Smooth muscle cell (in vitro differentiated cells): ENCODE measurements at regions not wholly inside any gene's neighbourhood (a gene's known extent, or its start where the extent isn't known, plus 50 kb on each side); places are given as distances from the start of the nearest gene placed in this dataset.

Experiments used
- DNase-seq: peaks from one replicate; lab custom pipeline; 2025; ENCODE audit not compliant: unreplicated experiment; lab: John Stamatoyannopoulos, UW
- H2AFZ ChIP-seq: fragments of 200-600 bp; sonication (generic); 2 replicates; pipeline ENCODE4 v1.6.0; 2016; ENCODE audit warnings: antibody characterized with exemption, low read depth, mild to moderate bottlenecking
- H3F3A ChIP-seq: fragments of 200-600 bp; sonication (generic); 2 replicates; pipeline ENCODE4 v1.6.0; 2017; ENCODE audit warnings: antibody characterized with exemption, low read depth
- H3K27ac ChIP-seq: fragments of 200-600 bp; sonication (generic); 2 replicates; pipeline ENCODE4 v1.5.1; 2016; ENCODE audit warnings: low read depth, mild to moderate bottlenecking
- H3K27me3 ChIP-seq: fragments of 200-600 bp; sonication (generic); 2 replicates; pipeline ENCODE4 v1.6.1; 2016; ENCODE audit warnings: low read depth, mild to moderate bottlenecking
- H3K36me3 ChIP-seq: fragments of 200-600 bp; sonication (generic); 2 replicates; pipeline ENCODE4 v1.5.1; 2016; ENCODE audit warnings: low read depth
- H3K4me1 ChIP-seq: fragments of 200-600 bp; sonication (generic); 2 replicates; pipeline ENCODE4 v1.5.1; 2016; ENCODE audit warnings: low read depth
- H3K4me2 ChIP-seq: fragments of 200-600 bp; sonication (generic); 2 replicates; pipeline ENCODE4 v1.6.0; 2016; ENCODE audit warnings: mild to moderate bottlenecking
- H3K4me3 ChIP-seq: fragments of 200-600 bp; sonication (generic); 2 replicates; pipeline ENCODE4 v1.5.1; 2016; ENCODE audit warnings: mild to moderate bottlenecking
- H3K79me2 ChIP-seq: fragments of 200-600 bp; sonication (generic); 2 replicates; pipeline ENCODE4 v1.6.0; 2016; ENCODE audit warnings: low read depth, mild to moderate bottlenecking
- H3K9ac ChIP-seq: fragments of 200-600 bp; sonication (generic); 2 replicates; pipeline ENCODE4 v1.6.0; 2016; ENCODE audit warnings: low read depth
- H3K9me3 ChIP-seq: fragments of 200-600 bp; sonication (generic); replicated peaks from 2 replicates; pipeline ENCODE4 v1.5.1; 2016; ENCODE audit warnings: low read depth
- H4K20me1 ChIP-seq: fragments of 200-600 bp; sonication (generic); 2 replicates; pipeline ENCODE4 v1.6.0; 2016; ENCODE audit warnings: low read depth
- CTCF ChIP-seq: fragments of 200-600 bp; sonication (generic); IDR thresholded peaks from 2 replicates; pipeline ENCODE4 v1.5.1; 2017; ENCODE audit warnings: borderline replicate concordance, mild to moderate bottlenecking, antibody characterized with exemption; ENCODE audit not compliant: insufficient read depth, poor library complexity, severe bottlenecking
- WGBS: methylation state at CpG from one replicate; pipeline ENCODE4 v1.1.7; 2016; ENCODE audit warnings: low lambda C conversion rate; 5-methylcytosine and 5-hydroxymethylcytosine counted together

DNA sequence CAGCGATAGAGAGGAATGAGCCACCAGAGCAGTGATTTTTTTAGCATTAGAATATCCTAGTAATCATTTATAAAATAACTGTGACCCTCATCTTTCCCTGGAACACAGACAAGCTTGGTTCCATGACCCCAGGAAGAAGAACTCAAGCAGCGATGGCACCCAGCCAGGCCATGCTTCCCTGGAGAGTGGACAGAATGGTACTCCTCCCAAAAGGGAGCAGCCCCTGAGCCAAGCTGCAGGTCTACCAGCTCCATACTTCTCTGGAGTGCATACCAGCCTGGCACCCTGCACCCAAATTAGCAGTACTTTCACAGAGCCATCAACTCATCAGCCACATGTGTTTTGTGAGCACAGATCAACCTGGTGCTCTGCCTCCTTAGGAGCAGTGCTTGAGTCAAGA, 310.9 kb upstream of the PCDH10 start:
- no peak for TF ChIP-seq CTCF
- no peak for DNase-seq

GRCh38 chr4:132839070-132839469, 310.0 kb upstream of the PCDH10 start:
- H3K4me3 ChIP-seq = no peak overlapping the region
- H3K9ac ChIP-seq = no peak overlapping the region
- TF ChIP-seq CTCF = no peak
- no peaks in the 10 kb centered on the region for H3K79me2 ChIP-seq
- DNase-seq = no peak
- H2AFZ ChIP-seq = no peak overlapping the region
- no peaks in the 10 kb centered on the region for H3K36me3 ChIP-seq
- H4K20me1 ChIP-seq = no peaks in the 10 kb centered on the region
- no peaks in the 10 kb centered on the region for H3K27me3 ChIP-seq
- H3K27ac ChIP-seq = no peak overlapping the region
- no peaks in the 10 kb centered on the region for H3K4me1 ChIP-seq
- H3K4me2 ChIP-seq = no peak overlapping the region
- H3F3A ChIP-seq = no peaks in the 10 kb centered on the region
- H3K9me3 ChIP-seq = peaks cover 8% of the 10 kb centered on the region

More for the DNA sequence above, 310.9 kb upstream of the PCDH10 start:
- no peak overlapping the region for H3K27ac ChIP-seq
- H3K36me3 ChIP-seq = no peaks in the 10 kb centered on the region
- no peak overlapping the region for H2AFZ ChIP-seq
- no peaks in the 10 kb centered on the region for H3F3A ChIP-seq
- no peaks in the 10 kb centered on the region for H3K4me1 ChIP-seq
- no peak overlapping the region for H3K4me2 ChIP-seq
- no peak overlapping the region for H3K4me3 ChIP-seq
- no peaks in the 10 kb centered on the region for H3K79me2 ChIP-seq
- H3K9me3 ChIP-seq = peaks cover 8% of the 10 kb centered on the region
- H4K20me1 ChIP-seq = no peaks in the 10 kb centered on the region
- WGBS = 91% methylated on average over 2 of the region's 2 CpGs
- no peaks in the 10 kb centered on the region for H3K27me3 ChIP-seq
- H3K9ac ChIP-seq = no peak overlapping the region

- Histone ChIP-seq H3K4me2 (no peak overlapping the region), H3K27me3 (no peaks in the 10 kb centered on the region), H2AFZ (no peak overlapping the region), H4K20me1 (no peaks in the 10 kb centered on the region), H3K36me3 (no peaks in the 10 kb centered on the region), H3K4me3 (no peak overlapping the region), H3K27ac (no peak overlapping the region), H3K4me1 (peaks cover 3% of the 10 kb centered on the region), H3K79me2 (no peaks in the 10 kb centered on the region), H3K9me3 (no peaks in the 10 kb centered on the region), H3K9ac (no peak overlapping the region), H3F3A (no peaks in the 10 kb centered on the region)
- TF ChIP-seq CTCF = no peak
- no peak for DNase-seq
- WGBS = 95% methylated on average over 1 of the region's 1 CpG
Measured at GRCh38 chr4:132859929-132860328, 289.2 kb upstream of the PCDH10 start.

- Histone ChIP-seq H2AFZ (no peak overlapping the region), H3K9ac (no peak overlapping the region), H3K4me3 (no peak overlapping the region), H3K4me1 (peaks cover 3% of the 10 kb centered on the region), H4K20me1 (no peaks in the 10 kb centered on the region), H3F3A (no peaks in the 10 kb centered on the region), H3K4me2 (no peak overlapping the region), H3K27ac (no peak overlapping the region), H3K36me3 (no peaks in the 10 kb centered on the region), H3K27me3 (no peaks in the 10 kb centered on the region), H3K9me3 (no peaks in the 10 kb centered on the region), H3K79me2 (no peaks in the 10 kb centered on the region)
- DNase-seq = no peak
- no peak for TF ChIP-seq CTCF
Measured at GRCh38 chr4:132860976-132861375, 288.1 kb upstream of the PCDH10 start.
